A673 (cell line): ENCODE measurements at regions not wholly inside any gene's neighbourhood (a gene's known extent, or its start where the extent isn't known, plus 50 kb on each side); places are given as distances from the start of the nearest gene placed in this dataset.

Experiments
- BruUV-seq: library from RNA; stranded (reverse); fragments of 400-500 nt; replicated peaks from 2 replicates; lab custom pipeline; 2021; lab: Mats Ljungman, UMichigan
- CTCF ChIA-PET: fragments of 300-600 bp; sonication (Branson Sonifier 250); formaldehyde crosslinking; loops from one replicate; lab custom pipeline; 2022; ENCODE audit warnings: antibody characterized with exemption; lab: Charles Lee
- POLR2A ChIA-PET: fragments of 300-600 bp; sonication (Branson Sonifier 250); formaldehyde crosslinking; loops from one replicate; lab custom pipeline; 2022; ENCODE audit warnings: antibody characterized with exemption; ENCODE audit not compliant: low non-redundant PET; lab: Charles Lee
- DNase-seq: peaks from one replicate; pipeline ENCODE4 v3.0.0-alpha.2; 2015; ENCODE audit warnings: low spot score
- H3K27ac ChIP-seq: fragments of 200-600 bp; sonication (generic); 2 replicates; pipeline ENCODE4 v1.5.1; 2016; ENCODE audit warnings: mixed run types, low read depth, mild to moderate bottlenecking, mixed read lengths, antibody characterized with exemption, low read length; ENCODE audit not compliant: poor library complexity, severe bottlenecking
- H3K27me3 ChIP-seq: fragments of 200-600 bp; sonication (generic); replicated peaks from 2 replicates; pipeline ENCODE4 v1.6.1; 2017; ENCODE audit warnings: mixed run types, low read depth, mild to moderate bottlenecking, mixed read lengths, antibody characterized with exemption, low read length; ENCODE audit not compliant: insufficient read depth, poor library complexity
- H3K36me3 ChIP-seq: fragments of 200-600 bp; sonication (generic); 2 replicates; pipeline ENCODE4 v1.6.1; 2016; ENCODE audit warnings: mixed run types, mild to moderate bottlenecking, mixed read lengths, antibody characterized with exemption, low read length; ENCODE audit not compliant: insufficient read depth, poor library complexity, severe bottlenecking
- H3K4me1 ChIP-seq: fragments of 200-600 bp; sonication (generic); 2 replicates; pipeline ENCODE4 v1.6.1; 2017; ENCODE audit warnings: mixed run types, mild to moderate bottlenecking, mixed read lengths, antibody characterized with exemption, low read length; ENCODE audit not compliant: insufficient read depth, poor library complexity, severe bottlenecking
- H3K4me3 ChIP-seq: fragments of 200-600 bp; sonication (generic); 2 replicates; pipeline ENCODE4 v1.5.1; 2016; ENCODE audit warnings: low read depth, mixed run types, mild to moderate bottlenecking, mixed read lengths, low read length; ENCODE audit not compliant: poor library complexity, severe bottlenecking
- H3K9me3 ChIP-seq: fragments of 200-600 bp; sonication (generic); 2 replicates; pipeline ENCODE4 v1.6.1; 2016; ENCODE audit warnings: mixed run types, low read depth, mild to moderate bottlenecking, mixed read lengths, antibody characterized with exemption, low read length; ENCODE audit not compliant: poor library complexity, severe bottlenecking
- EZH2 ChIP-seq: fragments of 200-600 bp; sonication (generic); IDR thresholded peaks from 2 replicates; pipeline ENCODE4 v1.6.1; 2017; ENCODE audit warnings: borderline replicate concordance, low read depth, mild to moderate bottlenecking, mixed read lengths, antibody characterized with exemption, low read length; ENCODE audit not compliant: poor library complexity, severe bottlenecking
- intact Hi-C: fragments of 100-400 bp; cut with micrococcal nuclease; formaldehyde crosslinking; loops from one replicate; pipeline ENCODE4 v1.10.0; 2022; ENCODE audit not compliant: unreplicated experiment
- TF ChIP-seq, protein P1 (sequence below): fragments of 300-800, 200-600 bp; sonication (generic); conservative IDR thresholded peaks from 2 replicates; pipeline ENCODE4 v1.5.1; 2017; ENCODE audit warnings: low read depth, mild to moderate bottlenecking, antibody characterized with exemption, low read length, moderate library complexity, mixed read lengths

DNA sequence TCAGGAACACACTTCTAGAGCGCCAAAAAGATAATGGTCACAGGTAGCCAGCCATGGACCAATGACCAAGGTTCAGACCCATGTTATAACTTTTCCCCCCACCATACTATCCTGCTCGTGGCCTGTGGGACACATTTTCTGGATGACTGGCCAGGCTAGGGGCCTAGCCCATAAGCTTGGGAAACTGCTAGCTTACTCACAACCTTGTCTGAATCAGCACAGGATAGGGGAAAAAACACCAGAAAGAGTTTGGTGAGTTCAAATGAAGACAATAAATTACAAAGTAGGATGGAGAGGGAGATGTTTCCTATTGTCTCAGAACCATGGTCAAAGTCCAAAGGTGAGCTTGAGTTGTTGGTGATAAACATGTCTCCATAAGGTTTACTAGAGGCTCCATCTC, 156.3 kb upstream of the CCDC68 start:
- H3K4me1 ChIP-seq: no peaks in the 10 kb centered on the region
- H3K4me3 ChIP-seq: no peak overlapping the region
- BruUV-seq: no TSS peak
- H3K9me3 ChIP-seq: no peaks in the 10 kb centered on the region
- H3K27me3 ChIP-seq: peaks cover 15% of the 10 kb centered on the region
- H3K27ac ChIP-seq: no peak overlapping the region
- DNase-seq: no peak
- TF ChIP-seq, protein P1, sequence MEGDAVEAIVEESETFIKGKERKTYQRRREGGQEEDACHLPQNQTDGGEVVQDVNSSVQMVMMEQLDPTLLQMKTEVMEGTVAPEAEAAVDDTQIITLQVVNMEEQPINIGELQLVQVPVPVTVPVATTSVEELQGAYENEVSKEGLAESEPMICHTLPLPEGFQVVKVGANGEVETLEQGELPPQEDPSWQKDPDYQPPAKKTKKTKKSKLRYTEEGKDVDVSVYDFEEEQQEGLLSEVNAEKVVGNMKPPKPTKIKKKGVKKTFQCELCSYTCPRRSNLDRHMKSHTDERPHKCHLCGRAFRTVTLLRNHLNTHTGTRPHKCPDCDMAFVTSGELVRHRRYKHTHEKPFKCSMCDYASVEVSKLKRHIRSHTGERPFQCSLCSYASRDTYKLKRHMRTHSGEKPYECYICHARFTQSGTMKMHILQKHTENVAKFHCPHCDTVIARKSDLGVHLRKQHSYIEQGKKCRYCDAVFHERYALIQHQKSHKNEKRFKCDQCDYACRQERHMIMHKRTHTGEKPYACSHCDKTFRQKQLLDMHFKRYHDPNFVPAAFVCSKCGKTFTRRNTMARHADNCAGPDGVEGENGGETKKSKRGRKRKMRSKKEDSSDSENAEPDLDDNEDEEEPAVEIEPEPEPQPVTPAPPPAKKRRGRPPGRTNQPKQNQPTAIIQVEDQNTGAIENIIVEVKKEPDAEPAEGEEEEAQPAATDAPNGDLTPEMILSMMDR: no peak
- no peak for TF ChIP-seq EZH2
- ChIA-PET CTCF (no interaction called here), POLR2A (no interaction called here)
- intact Hi-C loops: no loop called here
- no peaks in the 10 kb centered on the region for H3K36me3 ChIP-seq

DNA sequence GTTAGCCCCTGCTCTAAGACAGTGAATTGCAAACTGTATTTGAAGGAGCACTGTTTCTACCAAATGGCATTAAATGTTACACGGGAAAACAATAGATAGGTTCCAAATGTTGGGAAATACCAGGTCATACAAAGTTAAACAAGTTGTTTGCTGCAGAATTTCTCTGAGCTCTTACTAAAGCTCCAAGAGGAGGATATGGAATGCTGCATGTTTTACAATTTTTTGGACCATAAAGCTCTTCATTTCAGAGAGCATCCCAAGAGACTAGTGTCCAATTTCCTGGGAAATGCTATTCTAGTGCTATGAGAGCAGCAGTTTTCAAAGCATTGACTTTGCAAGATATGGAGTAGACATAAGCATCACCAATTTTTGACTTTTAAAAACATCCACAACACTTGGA, 155.6 kb upstream of the CCDC68 start:
- no peak overlapping the region for H3K4me3 ChIP-seq
- H3K27me3 ChIP-seq: peaks cover 18% of the 10 kb centered on the region
- no peaks in the 10 kb centered on the region for H3K36me3 ChIP-seq
- CTCF ChIA-PET: no interaction called here
- POLR2A ChIA-PET: interaction anchor here (0.6 kb wide), 1 partner anchor 96 kb away, joined by 3 read pairs; no protein-coding TSS in a partner anchor
- no peaks in the 10 kb centered on the region for H3K9me3 ChIP-seq
- H3K27ac ChIP-seq: no peak overlapping the region
- no peaks in the 10 kb centered on the region for H3K4me1 ChIP-seq
- BruUV-seq: no TSS peak
- intact Hi-C loops: no loop called here
- DNase-seq: no peak
- no peak for TF ChIP-seq EZH2
- TF ChIP-seq, protein P1: no peak

DNA sequence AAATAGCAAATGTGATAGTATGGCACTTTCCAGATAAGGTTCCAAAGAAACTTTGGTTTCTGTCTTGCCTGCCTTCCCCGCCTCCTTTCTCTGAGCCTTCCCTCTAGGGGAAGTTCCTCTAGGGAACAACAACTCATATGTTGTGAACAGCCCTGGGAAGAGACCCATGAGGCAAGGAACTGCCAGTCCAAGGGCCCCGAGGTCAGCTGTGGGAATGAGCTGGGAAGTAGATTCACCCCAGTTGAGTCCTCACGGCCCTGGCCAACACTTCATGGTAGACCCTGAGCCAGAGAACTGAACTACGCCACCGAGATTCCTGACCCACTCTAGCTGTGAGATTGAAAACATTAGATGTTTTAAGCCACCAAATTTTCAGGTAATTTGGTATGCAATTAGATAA, 154.5 kb upstream of the CCDC68 start:
- no peaks in the 10 kb centered on the region for H3K9me3 ChIP-seq
- H3K27ac ChIP-seq: no peak overlapping the region
- POLR2A ChIA-PET: no interaction called here
- intact Hi-C loops: no loop called here
- no peaks in the 10 kb centered on the region for H3K4me1 ChIP-seq
- BruUV-seq: no TSS peak
- no peak overlapping the region for H3K4me3 ChIP-seq
- peaks cover 18% of the 10 kb centered on the region for H3K27me3 ChIP-seq
- no peak for TF ChIP-seq EZH2
- CTCF ChIA-PET: no interaction called here
- no peaks in the 10 kb centered on the region for H3K36me3 ChIP-seq
- no peak for DNase-seq

DNA sequence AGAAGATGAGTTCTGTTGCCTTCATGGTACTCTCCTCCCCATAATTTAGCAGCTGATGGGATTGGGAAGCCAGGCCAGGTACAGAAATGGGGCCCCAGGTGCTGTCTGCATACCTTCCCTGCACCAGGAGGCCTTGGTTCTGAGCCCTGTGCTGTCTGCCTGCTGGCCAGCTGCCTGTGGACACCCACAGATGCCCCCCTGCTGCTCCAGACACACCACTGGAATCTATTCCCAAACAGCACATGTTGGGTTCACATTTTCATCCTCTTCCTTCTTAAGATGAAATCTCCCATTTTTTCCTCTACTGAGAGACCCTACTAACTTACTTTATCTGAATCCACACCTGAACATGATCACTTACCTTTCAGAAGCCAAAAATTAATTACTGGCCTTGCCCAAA, 152.0 kb upstream of the CCDC68 start:
- ChIA-PET POLR2A (no interaction called here), CTCF (no interaction called here)
- intact Hi-C loops: no loop called here
- H3K9me3 ChIP-seq: no peaks in the 10 kb centered on the region
- no peak for DNase-seq
- no peak overlapping the region for H3K27ac ChIP-seq
- no peak for TF ChIP-seq EZH2
- TF ChIP-seq, protein P1: no peak
- H3K4me3 ChIP-seq: no peak overlapping the region
- no TSS peak for BruUV-seq
- peaks cover 18% of the 10 kb centered on the region for H3K27me3 ChIP-seq
- H3K4me1 ChIP-seq: no peaks in the 10 kb centered on the region
- H3K36me3 ChIP-seq: no peaks in the 10 kb centered on the region
